H54 (cell line): ENCODE measurements at regions not wholly inside any gene's neighbourhood (a gene's known extent, or its start where the extent isn't known, plus 50 kb on each side); places are given as distances from the start of the nearest gene placed in this dataset.

Experiments
- DNase-seq: peaks from one replicate; pipeline ENCODE4 v3.0.0; 2011; ENCODE audit warnings: low spot score, mixed read lengths; ENCODE audit not compliant: insufficient read length
- FAIRE-seq: peaks from 3 replicates; lab custom pipeline; 2011; peaks lifted over from hg19 to GRCh38; lab: Jason Lieb, UNC
- POLR2A ChIP-seq: IDR thresholded peaks from 2 replicates; pipeline ENCODE4 v1.6.1; 2011; ENCODE audit warnings: low read depth, mild to moderate bottlenecking, low read length

DNA sequence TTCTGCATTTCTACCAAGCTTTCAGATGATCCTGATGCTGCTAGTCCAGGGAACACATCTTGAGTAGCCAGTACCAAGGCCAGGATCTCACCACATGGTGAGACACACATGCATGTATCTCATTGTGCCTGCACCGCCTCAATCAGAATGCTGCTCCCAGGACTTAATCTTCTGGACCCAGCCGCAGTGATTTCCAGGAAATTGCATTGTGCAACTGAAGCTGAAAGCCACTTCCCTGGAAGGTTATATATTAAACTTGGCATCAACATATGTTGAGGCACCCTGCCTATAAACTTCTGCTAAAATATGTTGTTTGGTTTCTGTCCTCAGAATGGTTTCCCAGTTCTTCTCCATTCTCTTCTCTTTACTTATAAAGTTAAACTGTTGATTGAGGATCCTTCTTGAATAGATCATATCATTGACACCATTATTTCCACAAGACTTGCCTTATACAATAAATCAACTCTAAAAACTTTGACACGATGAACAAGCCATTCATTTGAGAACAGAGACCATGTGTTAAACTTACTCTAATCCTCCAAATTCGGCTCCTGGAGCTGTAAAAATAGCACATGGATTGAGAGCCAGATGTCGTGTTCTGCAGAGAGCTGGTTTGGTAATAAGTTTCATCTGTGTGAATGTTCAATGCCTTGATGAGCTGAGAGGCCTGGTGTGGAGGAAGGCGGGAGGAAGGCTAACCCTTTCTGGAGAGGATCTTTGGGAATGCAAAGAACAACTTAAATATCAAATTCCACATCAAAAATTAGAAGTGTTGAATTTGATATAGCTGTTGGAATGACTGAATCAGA, 65.0 kb upstream of the PCSK2 start:
- no peak for TF ChIP-seq POLR2A
- DNase-seq (no peak), FAIRE-seq (no peak)

DNA sequence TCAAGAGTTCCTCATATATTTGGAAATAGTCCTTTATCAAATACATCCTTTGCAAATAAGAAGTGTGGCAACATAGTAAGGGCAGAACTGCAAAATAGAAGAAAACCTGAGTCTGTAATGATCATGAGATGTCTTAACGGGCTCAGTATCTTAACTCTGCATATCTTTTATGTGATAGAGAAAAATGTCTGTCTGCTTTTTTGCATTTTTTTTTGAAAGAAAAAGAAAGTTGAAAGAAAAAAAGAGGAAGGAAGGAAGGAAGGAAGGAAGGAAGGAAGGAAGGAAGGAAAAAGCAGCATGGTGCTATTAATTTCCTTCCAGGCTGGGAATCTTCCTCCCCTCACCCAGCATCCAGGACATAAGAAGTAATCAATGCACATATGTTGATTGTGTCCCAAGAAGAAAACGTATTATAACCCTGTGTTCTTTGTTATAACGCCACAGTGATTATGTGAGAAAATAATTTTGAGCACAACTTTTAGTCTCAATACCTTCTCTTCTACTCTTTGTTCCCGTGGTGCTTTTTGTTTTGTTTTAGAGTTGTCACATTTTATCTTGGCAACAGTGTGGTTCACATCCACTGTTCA, 58.7 kb upstream of the PCSK2 start:
- TF ChIP-seq POLR2A: no peak
- no peak for FAIRE-seq
- no peak for DNase-seq

DNA sequence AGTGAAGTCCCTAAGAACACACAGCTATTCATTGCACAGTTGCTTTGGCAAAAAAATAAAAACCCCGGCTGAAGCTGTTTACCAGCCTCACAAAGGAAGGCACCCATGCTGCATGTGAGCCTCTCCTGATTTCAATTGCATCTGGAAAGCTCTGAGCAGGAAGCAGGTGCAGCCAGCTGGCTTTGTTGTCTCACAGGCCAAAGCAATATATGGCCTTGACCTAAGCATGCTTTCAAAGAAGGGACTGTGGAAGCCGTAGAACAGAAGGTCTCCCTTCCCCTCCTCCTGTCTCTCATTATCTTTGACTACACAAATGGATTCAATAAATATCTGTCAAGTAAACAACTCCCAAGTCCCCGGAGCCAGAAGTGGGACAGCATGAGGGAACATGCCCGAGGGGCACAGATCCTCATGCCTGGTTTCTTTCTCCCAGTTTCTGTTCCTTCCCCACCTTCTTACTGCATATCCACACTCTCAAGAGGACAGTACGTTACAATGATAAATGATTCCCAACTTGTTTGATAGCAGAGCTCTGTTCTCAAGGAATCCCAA, 57.2 kb upstream of the PCSK2 start:
- DNase-seq (no peak), FAIRE-seq (no peak)
- TF ChIP-seq POLR2A: no peak

DNA sequence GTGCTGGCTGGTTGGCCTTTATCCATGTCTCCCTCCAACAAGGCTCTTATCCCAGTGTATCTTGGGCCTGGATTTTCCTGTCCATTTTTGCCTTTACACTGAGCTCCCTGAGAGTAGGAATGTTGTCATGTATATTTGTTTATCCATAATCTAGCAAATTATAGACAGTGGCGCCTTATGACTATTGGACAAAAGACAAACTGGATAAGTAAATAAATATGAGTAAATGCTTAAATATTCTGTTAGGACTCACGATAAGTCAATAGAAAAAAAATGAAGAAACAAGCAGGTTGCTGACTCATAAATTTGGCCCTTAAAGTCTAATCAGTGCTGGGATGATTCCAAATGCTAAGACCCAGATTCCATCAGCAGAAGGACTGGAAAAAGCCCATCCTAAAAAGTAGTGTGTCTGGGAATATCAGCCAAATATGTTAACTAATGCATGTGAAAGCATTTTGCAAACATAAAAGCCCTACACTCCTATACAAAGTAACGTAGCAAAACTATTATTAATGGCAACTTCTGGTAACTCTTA, 55.0 kb upstream of the PCSK2 start:
- DNase-seq (no peak), FAIRE-seq (no peak)
- no peak for TF ChIP-seq POLR2A

DNA sequence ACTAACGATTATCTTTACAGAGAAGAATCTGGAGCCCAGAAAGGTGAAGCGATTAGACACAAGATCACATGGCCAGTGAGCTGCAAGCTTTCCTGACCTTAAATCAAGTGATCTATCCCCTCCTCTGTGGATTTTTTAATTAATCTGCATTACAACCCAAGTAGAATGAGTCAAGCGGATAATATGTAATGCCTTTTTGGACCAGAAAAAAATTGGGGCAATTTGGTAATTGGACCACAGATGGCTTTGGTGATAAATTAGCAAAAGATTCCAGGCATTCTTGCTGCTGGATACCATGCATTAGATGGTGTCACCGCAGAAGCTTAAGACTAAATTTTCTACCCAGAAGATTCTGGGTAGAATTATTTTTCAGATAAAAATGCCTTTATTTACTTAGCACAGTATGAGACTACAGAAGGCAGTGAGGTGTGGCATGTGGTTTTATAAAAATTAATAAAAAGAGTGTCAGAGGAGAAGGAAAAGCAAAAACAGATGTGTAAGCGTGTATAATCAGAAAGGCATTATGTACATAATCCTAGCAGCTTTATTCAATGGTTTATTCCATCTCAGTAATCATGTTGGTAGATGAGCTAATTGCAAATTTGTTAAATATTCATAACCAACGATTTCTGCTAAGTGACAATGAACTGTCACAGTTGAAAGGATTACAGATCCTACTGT, 53.9 kb upstream of the PCSK2 start:
- no peak for FAIRE-seq

More for the DNA sequence above, 53.9 kb upstream of the PCSK2 start:
- DNase-seq: no peak
- no peak for TF ChIP-seq POLR2A
